Tibial artery (tissue), 4 donors: ENCODE measurements at regions not wholly inside any gene's neighbourhood (a gene's known extent, or its start where the extent isn't known, plus 50 kb on each side); places are given as distances from the start of the nearest gene placed in this dataset.

ENCODE experiments used
- DNase-seq, 2 donors: peaks; one replicate each; pipeline ENCODE4 v3.0.0-alpha.2; 2019
- H3K27ac ChIP-seq, 2 donors: fragments of 200-600 bp; sonication (generic) in 1 of 2; 1 replicate in 1 of 2; 2 replicates in 1 of 2; pipeline ENCODE4 v1.5.1; 2018 to 2019; ENCODE audit warnings: mild to moderate bottlenecking in 1 of 2
- H3K27me3 ChIP-seq, 2 donors: fragments of 200-600 bp; sonication (generic) in 1 of 2; one replicate each; pipeline versions ENCODE4 v1.5.1 to v1.6.0; 2016 to 2019
- H3K36me3 ChIP-seq, 3 donors: fragments of 200-600 bp; sonication (generic) in 2 of 3; one replicate each; pipeline ENCODE4 v1.5.1; 2016 to 2019; ENCODE audit warnings: mild to moderate bottlenecking in 2 of 3
- H3K4me1 ChIP-seq, 4 donors: fragments of 200-600 bp; sonication (generic) in 2 of 4; 1 replicate in 3 of 4; 2 replicates in 1 of 4; pipeline ENCODE4 v1.5.1; 2016 to 2019
- H3K4me3 ChIP-seq, 2 donors: fragments of 200-600 bp; sonication (generic) in 1 of 2; 1 replicate in 1 of 2; 2 replicates in 1 of 2; pipeline ENCODE4 v1.5.1; 2018 to 2019; ENCODE audit warnings: mild to moderate bottlenecking in 2 of 2
- H3K9me3 ChIP-seq, 3 donors: fragments of 200-600 bp; sonication (generic) in 1 of 3; one replicate each; pipeline ENCODE4 v1.5.1; 2016 to 2019
- CTCF ChIP-seq, 2 experiments: fragments of 200-600 bp in 1 of 2; fragments of 450-650 bp in 1 of 2; IDR thresholded peaks; one replicate each; pipeline ENCODE4 v1.5.1; 2017 to 2019; ENCODE audit warnings: antibody characterized with exemption in 2 of 2, mild to moderate bottlenecking in 1 of 2, moderate library complexity in 1 of 2
- intact Hi-C: fragments of 100-400 bp; cut with DNase I; formaldehyde crosslinking; loops from one replicate; pipeline ENCODE4 v1.15.0; 2023; ENCODE audit warnings: low total_unique reads

DNA sequence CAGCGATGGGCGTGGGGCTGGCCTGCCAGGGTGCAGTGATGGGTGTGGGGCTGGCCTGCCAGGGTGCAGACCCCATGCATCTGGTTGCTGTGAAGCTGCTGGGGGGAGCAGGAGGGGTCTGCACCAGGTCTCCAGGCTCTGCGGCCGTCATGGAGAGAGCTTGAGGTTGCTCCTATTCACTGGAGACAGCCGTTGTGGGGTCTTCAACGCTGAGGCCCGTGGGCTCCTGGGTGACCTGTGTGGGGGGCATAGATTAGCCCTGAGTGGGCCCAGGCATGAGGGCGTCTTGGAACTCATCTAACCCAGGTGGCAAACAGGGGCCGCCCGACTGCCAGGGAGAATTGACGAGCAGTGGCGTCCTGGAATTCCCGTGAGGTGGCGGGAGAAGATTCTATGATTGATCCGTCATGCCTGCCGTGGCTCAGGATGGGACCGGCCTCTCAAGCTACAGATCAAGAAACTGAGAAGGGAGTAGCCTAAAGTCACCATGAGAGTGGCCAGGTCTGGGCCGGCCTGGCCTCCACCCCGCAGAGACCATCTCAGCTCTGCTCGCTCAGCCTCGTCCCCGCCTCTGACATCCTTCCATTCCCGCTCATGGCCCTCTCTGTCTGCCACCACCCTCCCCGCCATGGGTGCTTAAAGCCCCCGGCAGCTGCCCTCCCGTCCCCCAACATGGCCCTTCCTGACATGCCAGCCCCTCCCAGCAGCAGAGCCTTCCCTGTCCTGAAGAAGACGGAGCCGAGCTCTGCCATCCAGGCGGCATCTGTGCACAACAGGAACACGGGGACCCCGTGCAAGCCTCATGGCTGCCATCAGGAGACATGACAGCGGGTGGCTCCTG lies 50.7 kb upstream of the ACSF3 start:
- Histone ChIP-seq H3K27me3 (peaks cover 0 to 87% of the 10 kb centered on the region in 2 donors), H3K27ac (no peak overlapping the region), H3K4me1 (no peaks in the 10 kb centered on the region), H3K36me3 (no peaks in the 10 kb centered on the region), H3K4me3 (no peak overlapping the region), H3K9me3 (no peaks in the 10 kb centered on the region)
- DNase-seq, result no peak
- intact Hi-C loops, result no loop called here
- TF ChIP-seq CTCF (IDR thresholded peaks at IDR 0.05), result no peak

GRCh38 chr16:89043636-89044417 lies 49.8 kb upstream of the ACSF3 start:
- peaks cover 0 to 88% of the 10 kb centered on the region in 2 donors for H3K27me3 ChIP-seq
- no peaks in the 10 kb centered on the region for H3K9me3 ChIP-seq
- intact Hi-C loops, result no loop called here
- no peak for TF ChIP-seq CTCF (IDR thresholded peaks at IDR 0.05)
- no peaks in the 10 kb centered on the region for H3K4me1 ChIP-seq
- H3K4me3 ChIP-seq, result no peak overlapping the region
- no peak for DNase-seq
- H3K36me3 ChIP-seq, result no peaks in the 10 kb centered on the region
- H3K27ac ChIP-seq, result no peak overlapping the region
